Neural cell (in vitro differentiated cells): ENCODE measurements at regions not wholly inside any gene's neighbourhood (a gene's known extent, or its start where the extent isn't known, plus 50 kb on each side); places are given as distances from the start of the nearest gene placed in this dataset.

Experiments
- EP300 ChIP-seq: fragments of 450-650 bp; conservative IDR thresholded peaks from 2 replicates; pipeline ENCODE4 v1.6.1; 2014; ENCODE audit warnings: antibody characterized with exemption, mild to moderate bottlenecking, moderate library complexity; ENCODE audit not compliant: poor library complexity, severe bottlenecking
- EZH2 ChIP-seq: fragments of 200-600, 300-800 bp; shearing (Covaris generic), sonication (generic); IDR thresholded peaks from 2 replicates; pipeline ENCODE4 v1.6.1; 2014; ENCODE audit warnings: antibody characterized with exemption, low read length, borderline replicate concordance, mild to moderate bottlenecking; ENCODE audit not compliant: insufficient read depth, poor library complexity, severe bottlenecking
- POLR2AphosphoS5 ChIP-seq: IDR thresholded peaks from 2 replicates; pipeline ENCODE4 v1.6.1; 2012
- RAD21 ChIP-seq: fragments of 450-650 bp; conservative IDR thresholded peaks from 2 replicates; pipeline ENCODE4 v1.6.1; 2014; ENCODE audit warnings: antibody characterized with exemption, mild to moderate bottlenecking, moderate library complexity
- SMC3 ChIP-seq: fragments of 450-650 bp; conservative IDR thresholded peaks from 2 replicates; pipeline ENCODE4 v1.6.1; 2014; ENCODE audit warnings: antibody characterized with exemption, mild to moderate bottlenecking, moderate library complexity; ENCODE audit not compliant: poor library complexity
- TAF1 ChIP-seq: IDR thresholded peaks from 2 replicates; pipeline ENCODE4 v1.6.1; 2012; ENCODE audit warnings: low read depth
- TF ChIP-seq, protein P1 (sequence below): fragments of 450-650 bp; IDR thresholded peaks from 2 replicates; pipeline ENCODE4 v1.5.1; 2014; ENCODE audit warnings: antibody characterized with exemption, mild to moderate bottlenecking, moderate library complexity; ENCODE audit not compliant: poor library complexity, severe bottlenecking
- TF ChIP-seq, protein P2 (sequence below): IDR thresholded peaks from 2 replicates; pipeline ENCODE4 v1.6.1; 2012; ENCODE audit warnings: borderline replicate concordance

DNA sequence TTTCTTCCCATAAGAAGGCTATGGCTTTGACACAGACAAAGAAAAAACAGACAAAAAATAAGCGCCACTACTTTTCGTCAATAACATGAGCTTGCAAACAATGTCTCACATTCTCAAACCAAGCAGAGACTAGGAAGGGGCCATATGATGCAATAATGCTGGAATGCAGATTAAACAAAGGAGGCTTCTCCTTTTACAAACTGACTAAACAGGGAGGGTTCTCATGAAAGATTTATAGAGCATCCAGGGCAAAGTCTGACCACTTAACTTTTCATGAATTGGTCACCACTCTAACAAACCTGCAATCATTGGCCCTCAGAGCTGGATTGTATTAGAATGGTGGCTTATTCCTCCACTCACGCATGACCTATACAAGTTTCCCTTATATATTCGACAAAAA, 663.3 kb upstream of the CHAC2 start:
- TF ChIP-seq, protein P1, sequence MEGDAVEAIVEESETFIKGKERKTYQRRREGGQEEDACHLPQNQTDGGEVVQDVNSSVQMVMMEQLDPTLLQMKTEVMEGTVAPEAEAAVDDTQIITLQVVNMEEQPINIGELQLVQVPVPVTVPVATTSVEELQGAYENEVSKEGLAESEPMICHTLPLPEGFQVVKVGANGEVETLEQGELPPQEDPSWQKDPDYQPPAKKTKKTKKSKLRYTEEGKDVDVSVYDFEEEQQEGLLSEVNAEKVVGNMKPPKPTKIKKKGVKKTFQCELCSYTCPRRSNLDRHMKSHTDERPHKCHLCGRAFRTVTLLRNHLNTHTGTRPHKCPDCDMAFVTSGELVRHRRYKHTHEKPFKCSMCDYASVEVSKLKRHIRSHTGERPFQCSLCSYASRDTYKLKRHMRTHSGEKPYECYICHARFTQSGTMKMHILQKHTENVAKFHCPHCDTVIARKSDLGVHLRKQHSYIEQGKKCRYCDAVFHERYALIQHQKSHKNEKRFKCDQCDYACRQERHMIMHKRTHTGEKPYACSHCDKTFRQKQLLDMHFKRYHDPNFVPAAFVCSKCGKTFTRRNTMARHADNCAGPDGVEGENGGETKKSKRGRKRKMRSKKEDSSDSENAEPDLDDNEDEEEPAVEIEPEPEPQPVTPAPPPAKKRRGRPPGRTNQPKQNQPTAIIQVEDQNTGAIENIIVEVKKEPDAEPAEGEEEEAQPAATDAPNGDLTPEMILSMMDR: no peak
- TF ChIP-seq EP300: no peak
- TF ChIP-seq, protein P2, sequence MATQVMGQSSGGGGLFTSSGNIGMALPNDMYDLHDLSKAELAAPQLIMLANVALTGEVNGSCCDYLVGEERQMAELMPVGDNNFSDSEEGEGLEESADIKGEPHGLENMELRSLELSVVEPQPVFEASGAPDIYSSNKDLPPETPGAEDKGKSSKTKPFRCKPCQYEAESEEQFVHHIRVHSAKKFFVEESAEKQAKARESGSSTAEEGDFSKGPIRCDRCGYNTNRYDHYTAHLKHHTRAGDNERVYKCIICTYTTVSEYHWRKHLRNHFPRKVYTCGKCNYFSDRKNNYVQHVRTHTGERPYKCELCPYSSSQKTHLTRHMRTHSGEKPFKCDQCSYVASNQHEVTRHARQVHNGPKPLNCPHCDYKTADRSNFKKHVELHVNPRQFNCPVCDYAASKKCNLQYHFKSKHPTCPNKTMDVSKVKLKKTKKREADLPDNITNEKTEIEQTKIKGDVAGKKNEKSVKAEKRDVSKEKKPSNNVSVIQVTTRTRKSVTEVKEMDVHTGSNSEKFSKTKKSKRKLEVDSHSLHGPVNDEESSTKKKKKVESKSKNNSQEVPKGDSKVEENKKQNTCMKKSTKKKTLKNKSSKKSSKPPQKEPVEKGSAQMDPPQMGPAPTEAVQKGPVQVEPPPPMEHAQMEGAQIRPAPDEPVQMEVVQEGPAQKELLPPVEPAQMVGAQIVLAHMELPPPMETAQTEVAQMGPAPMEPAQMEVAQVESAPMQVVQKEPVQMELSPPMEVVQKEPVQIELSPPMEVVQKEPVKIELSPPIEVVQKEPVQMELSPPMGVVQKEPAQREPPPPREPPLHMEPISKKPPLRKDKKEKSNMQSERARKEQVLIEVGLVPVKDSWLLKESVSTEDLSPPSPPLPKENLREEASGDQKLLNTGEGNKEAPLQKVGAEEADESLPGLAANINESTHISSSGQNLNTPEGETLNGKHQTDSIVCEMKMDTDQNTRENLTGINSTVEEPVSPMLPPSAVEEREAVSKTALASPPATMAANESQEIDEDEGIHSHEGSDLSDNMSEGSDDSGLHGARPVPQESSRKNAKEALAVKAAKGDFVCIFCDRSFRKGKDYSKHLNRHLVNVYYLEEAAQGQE: no peak
- TF ChIP-seq EZH2: no peak
- TF ChIP-seq RAD21: no peak
- no peak for TF ChIP-seq SMC3
- no peak for TF ChIP-seq POLR2AphosphoS5
- TF ChIP-seq TAF1: no peak
